ENCODE measurements at regions not wholly inside any gene's neighbourhood (a gene's known extent, or its start where the extent isn't known, plus 50 kb on each side); places are given as distances from the start of the nearest gene placed in this dataset.

- TF ChIP-seq CTCF (IDR thresholded peaks at IDR 0.05) (no peak), POLR2A (IDR thresholded peaks at IDR 0.05) (no peak)
- DNase-seq (peak in 1 of 4 donors; percentile 1), ATAC-seq (no peak)
- no peaks in the 10 kb centered on the region for H3K27me3 ChIP-seq
- WGBS, 2 donors = 74 to 82% methylated on average over 14 to 15 of the region's 15 CpGs
- no peaks in the 10 kb centered on the region for H3K4me1 ChIP-seq
- H3K9me3 ChIP-seq = no peaks in the 10 kb centered on the region
- H3K4me3 ChIP-seq = no peak overlapping the region
- no peaks in the 10 kb centered on the region for H3K36me3 ChIP-seq (replicated peaks in 1 of 2; ENCODE audit: insufficient read depth in 1 of 2, low read depth in 2 of 2)
- H3K27ac ChIP-seq = no peak overlapping the region
- intact Hi-C loops (cut with DNase I) = no loop called here
Measured at GRCh38 chr6:170092826-170093225, 198.1 kb downstream of the DLL1 start.

- 83 to 84% methylated on average over 20 to 30 of the region's 30 CpGs for WGBS, 2 donors
Measured at GRCh38 chr6:170091639-170092579, 199.0 kb downstream of the DLL1 start.

GRCh38 chr6:170091000-170091638 lies 199.8 kb downstream of the DLL1 start:
- Histone ChIP-seq H3K27ac (no peak overlapping the region), H3K36me3 (replicated peaks in 1 of 2; ENCODE audit: insufficient read depth in 1 of 2, low read depth in 2 of 2) (no peaks in the 10 kb centered on the region), H3K4me3 (no peak overlapping the region), H3K27me3 (no peaks in the 10 kb centered on the region), H3K4me1 (no peaks in the 10 kb centered on the region), H3K9me3 (no peaks in the 10 kb centered on the region)
- 73 to 83% methylated on average over 12 to 18 of the region's 18 CpGs for WGBS, 2 donors
- TF ChIP-seq POLR2A (IDR thresholded peaks at IDR 0.05) (no peak), CTCF (IDR thresholded peaks at IDR 0.05) (no peak)
- ATAC-seq (no peak), DNase-seq (peak in 2 of 4 donors; percentile 5 to 6)
- intact Hi-C loops (cut with DNase I) = no loop called here

More at GRCh38 chr6:170091639-170092579, 199.0 kb downstream of the DLL1 start:
- no peak overlapping the region for H3K4me3 ChIP-seq
- H3K27ac ChIP-seq = no peak overlapping the region
- H3K4me1 ChIP-seq = no peaks in the 10 kb centered on the region
- TF ChIP-seq POLR2A (IDR thresholded peaks at IDR 0.05) (no peak), CTCF (IDR thresholded peaks at IDR 0.05) (no peak)
- ATAC-seq = no peak
- H3K9me3 ChIP-seq = no peaks in the 10 kb centered on the region
- H3K27me3 ChIP-seq = no peaks in the 10 kb centered on the region
- DNase-seq = peak in 2 of 4 donors; percentile 4 to 5
- intact Hi-C loops (cut with DNase I) = no loop called here
- no peaks in the 10 kb centered on the region for H3K36me3 ChIP-seq (replicated peaks in 1 of 2; ENCODE audit: insufficient read depth in 1 of 2, low read depth in 2 of 2)

GRCh38 chr6:170090561-170090960 lies 200.3 kb downstream of the DLL1 start:
- DNase-seq (peak in 1 of 4 donors; percentile 1), ATAC-seq (no peak)
- Histone ChIP-seq H3K27ac (no peak overlapping the region), H3K27me3 (no peaks in the 10 kb centered on the region), H3K9me3 (no peaks in the 10 kb centered on the region), H3K4me1 (no peaks in the 10 kb centered on the region), H3K36me3 (replicated peaks in 1 of 2; ENCODE audit: insufficient read depth in 1 of 2, low read depth in 2 of 2) (no peaks in the 10 kb centered on the region), H3K4me3 (no peak overlapping the region)
- 88 to 90% methylated on average over 12 of the region's 12 CpGs for WGBS, 2 donors
- TF ChIP-seq CTCF (IDR thresholded peaks at IDR 0.05) = no peak
- TF ChIP-seq POLR2A (IDR thresholded peaks at IDR 0.05) = no peak
- intact Hi-C loops (cut with DNase I) = no loop called here

Data from body of pancreas (tissue), 4 donors.